SK-N-SH (cell line): ENCODE measurements at regions not wholly inside any gene's neighbourhood (a gene's known extent, or its start where the extent isn't known, plus 50 kb on each side); places are given as distances from the start of the nearest gene placed in this dataset.

Experiments used
- CTCF ChIA-PET: fragments of 300-600, 350-600 bp; formaldehyde crosslinking; extraction: SDS; loops from one replicate; lab custom pipeline; 2021; lab: Yijun Ruan, JAX
- POLR2A ChIA-PET: fragments of 350-600 bp; sonication (Branson Sonifier 250); formaldehyde crosslinking; extraction: SDS; loops from one replicate; lab custom pipeline; 2020; ENCODE audit warnings: antibody characterized with exemption, inconsistent platforms; lab: Yijun Ruan, JAX
- DNase-seq: peaks from one replicate; pipeline ENCODE4 v3.0.0; 2012
- H2AFZ ChIP-seq: fragments of 200-600 bp; sonication (generic); 2 replicates; pipeline ENCODE4 v1.8.1; 2016; ENCODE audit warnings: antibody characterized with exemption, mild to moderate bottlenecking, low read depth
- H3F3A ChIP-seq: fragments of 200-600 bp; sonication (generic); replicated peaks from 2 replicates; pipeline ENCODE3; 2016; ENCODE audit warnings: antibody characterized with exemption, mild to moderate bottlenecking; ENCODE audit not compliant: insufficient read depth
- H3K27ac ChIP-seq, 2 experiments: fragments of 200-500 bp in 1 of 2; fragments of 200-600 bp in 1 of 2; sonication (Bioruptor generic) in 1 of 2; sonication (generic), shearing (Covaris generic) in 1 of 2; 2 replicates each; pipeline versions ENCODE4 v1.5.1 to v1.6.1; 2014 to 2016; ENCODE audit warnings: low read depth in 2 of 2, inconsistent platforms in 1 of 2, low read length in 1 of 2, mild to moderate bottlenecking in 1 of 2, mixed read lengths in 1 of 2
- H3K27me3 ChIP-seq: fragments of 200-600 bp; sonication (generic), shearing (Covaris generic); 2 replicates; pipeline ENCODE4 v1.6.1; 2016; ENCODE audit warnings: mixed run types; ENCODE audit not compliant: insufficient read depth
- H3K36me3 ChIP-seq, 2 experiments: fragments of 200-500 bp in 1 of 2; fragments of 200-600 bp in 1 of 2; sonication (Bioruptor generic) in 1 of 2; sonication (generic) in 1 of 2; replicated peaks in 1 of 2; 2 replicates each; pipeline versions ENCODE3 to v1.5.1; 2014 to 2016; ENCODE audit warnings: low read length in 1 of 2, mild to moderate bottlenecking in 1 of 2; ENCODE audit not compliant: insufficient read depth in 2 of 2, control insufficient read depth in 1 of 2
- H3K4me1 ChIP-seq, 2 experiments: fragments of 200-500 bp in 1 of 2; fragments of 200-600 bp in 1 of 2; sonication (Bioruptor generic) in 1 of 2; sonication (generic), shearing (Covaris generic) in 1 of 2; 2 replicates each; pipeline versions ENCODE4 v1.5.1 to v1.6.1; 2014 to 2016; ENCODE audit warnings: low read depth in 1 of 2, low read length in 1 of 2, mixed run types in 1 of 2; ENCODE audit not compliant: insufficient read depth in 2 of 2, control insufficient read depth in 1 of 2
- H3K4me2 ChIP-seq: fragments of 200-600 bp; sonication (generic), shearing (Covaris generic); 2 replicates; pipeline ENCODE4 v1.6.1; 2017; ENCODE audit warnings: mixed run types
- H3K4me3 ChIP-seq, 2 experiments: fragments of 200-500 bp in 1 of 2; fragments of 200-600 bp in 1 of 2; sonication (Bioruptor generic) in 1 of 2; sonication (generic), shearing (Covaris generic) in 1 of 2; 2 replicates each; pipeline versions ENCODE4 v1.5.1 to v1.8.1; 2014 to 2016; ENCODE audit warnings: low read depth in 2 of 2, inconsistent platforms in 1 of 2, low read length in 1 of 2, mild to moderate bottlenecking in 1 of 2, mixed read lengths in 1 of 2, moderate library complexity in 1 of 2
- H3K79me2 ChIP-seq: fragments of 200-600 bp; sonication (generic); 2 replicates; pipeline ENCODE4 v1.8.1; 2017; ENCODE audit warnings: mild to moderate bottlenecking; ENCODE audit not compliant: insufficient read depth
- H3K9ac ChIP-seq: fragments of 200-600 bp; sonication (generic); 2 replicates; pipeline ENCODE4 v1.6.1; 2017; ENCODE audit warnings: mixed run types
- H3K9me2 ChIP-seq: fragments of 200-600 bp; sonication (generic); 2 replicates; pipeline ENCODE4 v1.6.1; 2017; ENCODE audit warnings: mixed run types
- H3K9me3 ChIP-seq: fragments of 200-600 bp; sonication (generic); 2 replicates; pipeline ENCODE4 v1.6.1; 2017; ENCODE audit warnings: mixed run types, mild to moderate bottlenecking, moderate library complexity
- H4K20me1 ChIP-seq: fragments of 200-600 bp; sonication (generic); 2 replicates; pipeline ENCODE4 v1.6.1; 2017; ENCODE audit warnings: mild to moderate bottlenecking, mixed run types; ENCODE audit not compliant: insufficient read depth
- TAF1 ChIP-seq: IDR thresholded peaks from 2 replicates; pipeline ENCODE4 v1.6.1; 2012; ENCODE audit warnings: low read depth, mild to moderate bottlenecking, low read length, moderate library complexity, borderline replicate concordance
- WGBS: methylation state at CpG from one replicate; pipeline ENCODE4 v1.1.6; 2017; ENCODE audit warnings: low lambda C conversion rate; 5-methylcytosine and 5-hydroxymethylcytosine counted together

DNA sequence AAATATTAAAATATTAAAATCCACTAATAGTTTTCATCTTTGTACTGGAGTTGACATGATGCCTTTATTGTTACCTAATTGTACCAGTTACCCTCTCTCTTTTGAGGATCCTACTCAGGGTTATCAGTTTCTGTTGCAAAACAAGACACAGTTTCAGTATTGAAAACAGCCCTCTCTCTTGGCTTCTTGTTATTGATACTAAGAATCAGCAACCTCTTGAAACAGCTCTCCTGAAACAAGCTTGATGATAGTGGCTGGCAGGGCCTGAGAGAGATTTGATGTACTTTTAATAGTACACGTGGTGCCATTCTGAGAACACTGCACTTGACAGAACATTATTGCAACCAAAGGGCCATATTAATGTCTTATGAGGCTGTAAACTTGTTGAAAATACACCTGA lies 64.9 kb upstream of the MEI4 start:
- ChIA-PET POLR2A (no interaction called here), CTCF (no interaction called here)
- Histone ChIP-seq H3K4me3 (no peak overlapping the region), H3K36me3 (no peaks in the 10 kb centered on the region), H2AFZ (no peak overlapping the region), H3K9ac (no peak overlapping the region), H3F3A (no peaks in the 10 kb centered on the region), H4K20me1 (no peaks in the 10 kb centered on the region), H3K27me3 (no peaks in the 10 kb centered on the region), H3K27ac (no peak overlapping the region), H3K4me1 (no peaks in the 10 kb centered on the region), H3K9me3 (0 out of 2 replicates have a peak, but pooled peaks cover 3% of the 10 kb centered on the region), H3K9me2 (no peaks in the 10 kb centered on the region), H3K4me2 (no peak overlapping the region), H3K79me2 (no peaks in the 10 kb centered on the region)
- no peak for DNase-seq
- 0% methylated on average over 1 of the region's 1 CpG for WGBS
- TF ChIP-seq TAF1: no peak
